PC-3 (cell line): ENCODE measurements at regions not wholly inside any gene's neighbourhood (a gene's known extent, or its start where the extent isn't known, plus 50 kb on each side); places are given as distances from the start of the nearest gene placed in this dataset.

Experiments used
- ATAC-seq: fragments of 200-7000 bp; cut with Tn5 transposase; 2 replicates; pipeline ENCODE4 v1.9.1; 2020; ENCODE audit warnings: mild to moderate bottlenecking, moderate library complexity
- BruUV-seq: library from RNA; stranded (reverse); fragments of 400-500 nt; replicated peaks from 2 replicates; lab custom pipeline; 2021; lab: Mats Ljungman, UMichigan
- CTCF ChIA-PET: fragments of 300-600 bp; sonication (Branson Sonifier 250); formaldehyde crosslinking; loops from one replicate; lab custom pipeline; 2022; ENCODE audit warnings: antibody characterized with exemption; lab: Charles Lee
- POLR2A ChIA-PET: fragments of 300-600 bp; sonication (Branson Sonifier 250); formaldehyde crosslinking; loops from one replicate; lab custom pipeline; 2022; ENCODE audit warnings: antibody characterized with exemption; ENCODE audit not compliant: unreplicated experiment; lab: Charles Lee
- DNase-seq: peaks from one replicate; pipeline ENCODE4 v3.0.0-alpha.2; 2015
- H2AFZ ChIP-seq: fragments of 300-600 bp; sonication (generic); 2 replicates; pipeline ENCODE4 v1.6.0; 2016; ENCODE audit warnings: antibody characterized with exemption, low read length
- H3F3A ChIP-seq: fragments of 300-600 bp; sonication (generic); one replicate; pipeline ENCODE4 v1.6.0; 2017; ENCODE audit warnings: antibody characterized with exemption, low read length, control low read depth, mild to moderate bottlenecking; ENCODE audit not compliant: unreplicated experiment
- H3K27ac ChIP-seq: fragments of 300-600 bp; sonication (generic); 2 replicates; pipeline ENCODE4 v1.5.1; 2016; ENCODE audit warnings: mild to moderate bottlenecking, low read length
- H3K27me3 ChIP-seq: fragments of 300-600 bp; sonication (generic); 2 replicates; pipeline ENCODE4 v1.6.1; 2016; ENCODE audit warnings: low read length, mixed read lengths
- H3K36me3 ChIP-seq: fragments of 300-600 bp; sonication (generic); 2 replicates; pipeline ENCODE4 v1.6.1; 2016; ENCODE audit warnings: low read depth, mixed run types, low read length, mixed read lengths
- H3K4me1 ChIP-seq: fragments of 300-600 bp; sonication (generic); 2 replicates; pipeline ENCODE4 v1.5.1; 2016; ENCODE audit warnings: low read length; ENCODE audit not compliant: insufficient read depth
- H3K4me2 ChIP-seq: fragments of 300-600 bp; sonication (generic); 2 replicates; pipeline ENCODE4 v1.6.0; 2016; ENCODE audit warnings: low read length
- H3K4me3 ChIP-seq: fragments of 300-600 bp; sonication (generic); 2 replicates; pipeline ENCODE4 v1.5.1; 2016; ENCODE audit warnings: mild to moderate bottlenecking, low read length, mixed read lengths
- H3K79me2 ChIP-seq: fragments of 300-600 bp; sonication (generic); 2 replicates; pipeline ENCODE4 v1.6.1; 2017; ENCODE audit warnings: low read length, mixed read lengths
- H3K9ac ChIP-seq: fragments of 300-600 bp; sonication (generic); 2 replicates; pipeline ENCODE4 v1.6.0; 2016; ENCODE audit warnings: mild to moderate bottlenecking, low read length
- H3K9me2 ChIP-seq: fragments of 300-600 bp; sonication (generic); replicated peaks from 2 replicates; pipeline ENCODE4 v1.6.1; 2016; ENCODE audit warnings: mixed run types, low read length, mixed read lengths
- H3K9me3 ChIP-seq: fragments of 300-600 bp; sonication (generic); 2 replicates; pipeline ENCODE4 v1.6.1; 2016; ENCODE audit warnings: low read length, mixed read lengths
- H4K20me1 ChIP-seq: fragments of 300-600 bp; sonication (generic); 2 replicates; pipeline ENCODE4 v1.6.1; 2016; ENCODE audit warnings: low read length, mixed read lengths
- EZH2 ChIP-seq: fragments of 300-600 bp; sonication (generic); IDR thresholded peaks from one replicate; pipeline ENCODE4 v1.6.1; 2017; ENCODE audit warnings: antibody characterized with exemption, mild to moderate bottlenecking, low read length; ENCODE audit not compliant: unreplicated experiment
- EZH2phosphoT487 ChIP-seq: fragments of 300-600 bp; sonication (generic); IDR thresholded peaks from 2 replicates; pipeline ENCODE4 v1.6.1; 2018; ENCODE audit warnings: mild to moderate bottlenecking, antibody characterized with exemption, low read length, borderline replicate concordance
- intact Hi-C: fragments of 100-400 bp; cut with micrococcal nuclease; formaldehyde crosslinking; loops from 2 replicates; pipeline ENCODE4 v1.9.0; 2023
- TF ChIP-seq, protein P1 (sequence below): fragments of 300-600 bp; sonication (generic); conservative IDR thresholded peaks from 2 replicates; pipeline ENCODE4 v1.5.1; 2017; ENCODE audit warnings: antibody characterized with exemption, low read depth, mild to moderate bottlenecking, low read length

DNA sequence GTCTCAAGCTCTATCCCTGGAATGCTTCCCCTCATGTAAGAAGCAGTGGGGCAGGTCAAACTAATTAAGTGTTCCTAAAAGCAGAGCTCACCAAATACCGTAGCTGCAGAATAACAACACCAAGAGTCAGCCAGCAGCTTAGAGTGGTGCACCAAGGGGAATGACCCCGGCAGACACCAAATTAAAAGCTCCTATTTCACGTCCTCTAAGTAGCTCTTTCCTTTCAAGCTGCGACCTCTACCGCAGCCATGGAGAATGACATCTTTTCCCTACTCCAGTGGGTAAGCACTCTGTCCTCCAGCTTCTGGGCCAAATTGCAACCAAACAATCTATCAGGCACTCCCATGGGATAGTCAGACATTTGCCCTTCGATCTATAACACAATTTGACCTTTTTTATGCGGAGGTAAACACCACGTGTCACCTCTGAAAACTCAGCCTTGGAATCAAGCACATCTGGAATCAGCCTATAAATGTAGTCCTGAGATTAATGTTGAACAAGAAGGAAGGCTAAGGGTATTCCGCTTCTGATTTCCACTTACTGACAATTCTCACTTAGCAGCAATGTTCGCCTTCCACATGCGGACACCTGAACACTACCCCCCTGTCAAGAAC, 67.6 kb upstream of the CDKN3 start:
- Histone ChIP-seq H3K4me2 (peak overlapping the region; percentile 31), H3K79me2 (no peaks in the 10 kb centered on the region), H3K4me1 (peaks cover 17% of the 10 kb centered on the region), H3K27me3 (no peaks in the 10 kb centered on the region), H3K4me3 (no peak overlapping the region), H3F3A (no peaks in the 10 kb centered on the region), H3K27ac (no peak overlapping the region), H3K9me2 (0 out of 2 replicates have a peak, but pooled peaks cover 4% of the 10 kb centered on the region), H4K20me1 (no peaks in the 10 kb centered on the region), H2AFZ (peak overlapping the region; percentile 57), H3K36me3 (no peaks in the 10 kb centered on the region), H3K9me3 (no peaks in the 10 kb centered on the region), H3K9ac (no peak overlapping the region)
- peak; percentile 98 for ATAC-seq
- peak; percentile 96 for DNase-seq
- TF ChIP-seq, protein P1, sequence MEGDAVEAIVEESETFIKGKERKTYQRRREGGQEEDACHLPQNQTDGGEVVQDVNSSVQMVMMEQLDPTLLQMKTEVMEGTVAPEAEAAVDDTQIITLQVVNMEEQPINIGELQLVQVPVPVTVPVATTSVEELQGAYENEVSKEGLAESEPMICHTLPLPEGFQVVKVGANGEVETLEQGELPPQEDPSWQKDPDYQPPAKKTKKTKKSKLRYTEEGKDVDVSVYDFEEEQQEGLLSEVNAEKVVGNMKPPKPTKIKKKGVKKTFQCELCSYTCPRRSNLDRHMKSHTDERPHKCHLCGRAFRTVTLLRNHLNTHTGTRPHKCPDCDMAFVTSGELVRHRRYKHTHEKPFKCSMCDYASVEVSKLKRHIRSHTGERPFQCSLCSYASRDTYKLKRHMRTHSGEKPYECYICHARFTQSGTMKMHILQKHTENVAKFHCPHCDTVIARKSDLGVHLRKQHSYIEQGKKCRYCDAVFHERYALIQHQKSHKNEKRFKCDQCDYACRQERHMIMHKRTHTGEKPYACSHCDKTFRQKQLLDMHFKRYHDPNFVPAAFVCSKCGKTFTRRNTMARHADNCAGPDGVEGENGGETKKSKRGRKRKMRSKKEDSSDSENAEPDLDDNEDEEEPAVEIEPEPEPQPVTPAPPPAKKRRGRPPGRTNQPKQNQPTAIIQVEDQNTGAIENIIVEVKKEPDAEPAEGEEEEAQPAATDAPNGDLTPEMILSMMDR, result peak; percentile 100
- TF ChIP-seq EZH2, result no peak
- no TSS peak for BruUV-seq
- CTCF ChIA-PET, result interaction anchor here (0.5 to 1.9 kb wide), 38 partner anchors 8 to 1023 kb away, joined by 3 to 55 read pairs (median 4); no protein-coding TSS in a partner anchor
- POLR2A ChIA-PET, result interaction anchor here (0.6 to 1.2 kb wide), 4 partner anchors 17 to 376 kb away, joined by 3 read pairs; no protein-coding TSS in a partner anchor
- intact Hi-C loops, result loop anchor here (1.0 kb wide), 5 partner anchors 17 to 304 kb away; no protein-coding TSS in a partner anchor

DNA sequence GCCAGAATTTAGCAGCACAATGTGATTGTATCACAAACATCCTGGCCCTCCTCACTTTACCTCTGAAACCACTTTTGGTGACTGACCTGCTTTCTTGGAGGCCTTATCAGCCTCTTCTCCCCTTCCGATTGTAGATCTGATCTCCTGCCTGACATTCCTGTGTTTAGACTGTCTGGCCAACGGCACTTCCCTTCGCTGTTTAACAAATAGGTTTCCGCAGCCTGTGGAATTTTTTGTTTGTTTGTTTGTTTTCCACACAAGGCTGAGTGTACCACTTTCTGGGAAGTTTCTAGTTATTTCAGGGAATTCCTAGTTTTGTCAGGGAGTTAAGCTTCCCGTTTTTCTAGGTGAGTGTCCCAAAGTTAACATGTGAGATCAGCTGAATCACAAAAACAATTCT, 65.9 kb upstream of the CDKN3 start:
- H3K79me2 ChIP-seq, result no peaks in the 10 kb centered on the region
- no peak overlapping the region for H3K9ac ChIP-seq
- H3K4me2 ChIP-seq, result no peak overlapping the region
- no peak overlapping the region for H3K4me3 ChIP-seq
- no peak overlapping the region for H3K27ac ChIP-seq
- DNase-seq, result no peak
- H3K36me3 ChIP-seq, result no peaks in the 10 kb centered on the region
- BruUV-seq, result no TSS peak
- CTCF ChIA-PET, result no interaction called here
- H3K9me3 ChIP-seq, result no peaks in the 10 kb centered on the region
- TF ChIP-seq, protein P1, result no peak
- no peak for TF ChIP-seq EZH2phosphoT487
- H3K4me1 ChIP-seq, result peaks cover 29% of the 10 kb centered on the region
- H3K9me2 ChIP-seq, result 0 out of 2 replicates have a peak, but pooled peaks cover 3% of the 10 kb centered on the region
- intact Hi-C loops, result no loop called here
- POLR2A ChIA-PET, result no interaction called here
- no peaks in the 10 kb centered on the region for H3K27me3 ChIP-seq
- H4K20me1 ChIP-seq, result no peaks in the 10 kb centered on the region
- no peaks in the 10 kb centered on the region for H3F3A ChIP-seq
- ATAC-seq, result no peak
- no peak overlapping the region for H2AFZ ChIP-seq

- ATAC-seq, result no peak
Measured at GRCh38 chr14:54331516-54331915, 65.3 kb upstream of the CDKN3 start.

More at GRCh38 chr14:54331516-54331915, 65.3 kb upstream of the CDKN3 start:
- ChIA-PET POLR2A (interaction anchor here (0.8 kb wide), 1 partner anchor 79 kb away, joined by 4 read pairs; no protein-coding TSS in a partner anchor), CTCF (interaction anchor here (1.5 kb wide), 1 partner anchor 156 kb away, joined by 10 read pairs; no protein-coding TSS in a partner anchor)
- Histone ChIP-seq H3K27me3 (no peaks in the 10 kb centered on the region), H3K4me3 (no peak overlapping the region), H3K79me2 (no peaks in the 10 kb centered on the region), H3K9ac (no peak overlapping the region), H3K36me3 (no peaks in the 10 kb centered on the region), H4K20me1 (no peaks in the 10 kb centered on the region), H3K9me3 (no peaks in the 10 kb centered on the region), H3K27ac (no peak overlapping the region), H2AFZ (no peak overlapping the region), H3F3A (no peaks in the 10 kb centered on the region), H3K9me2 (no peaks in the 10 kb centered on the region), H3K4me1 (peaks cover 30% of the 10 kb centered on the region), H3K4me2 (no peak overlapping the region)
- intact Hi-C loops, result no loop called here
- TF ChIP-seq EZH2phosphoT487 (no peak), EZH2 (no peak)
- TF ChIP-seq, protein P1, result no peak
- BruUV-seq, result no TSS peak
- no peak for DNase-seq
